ENCODE measurements at regions not wholly inside any gene's neighbourhood (a gene's known extent, or its start where the extent isn't known, plus 50 kb on each side); places are given as distances from the start of the nearest gene placed in this dataset.

DNA sequence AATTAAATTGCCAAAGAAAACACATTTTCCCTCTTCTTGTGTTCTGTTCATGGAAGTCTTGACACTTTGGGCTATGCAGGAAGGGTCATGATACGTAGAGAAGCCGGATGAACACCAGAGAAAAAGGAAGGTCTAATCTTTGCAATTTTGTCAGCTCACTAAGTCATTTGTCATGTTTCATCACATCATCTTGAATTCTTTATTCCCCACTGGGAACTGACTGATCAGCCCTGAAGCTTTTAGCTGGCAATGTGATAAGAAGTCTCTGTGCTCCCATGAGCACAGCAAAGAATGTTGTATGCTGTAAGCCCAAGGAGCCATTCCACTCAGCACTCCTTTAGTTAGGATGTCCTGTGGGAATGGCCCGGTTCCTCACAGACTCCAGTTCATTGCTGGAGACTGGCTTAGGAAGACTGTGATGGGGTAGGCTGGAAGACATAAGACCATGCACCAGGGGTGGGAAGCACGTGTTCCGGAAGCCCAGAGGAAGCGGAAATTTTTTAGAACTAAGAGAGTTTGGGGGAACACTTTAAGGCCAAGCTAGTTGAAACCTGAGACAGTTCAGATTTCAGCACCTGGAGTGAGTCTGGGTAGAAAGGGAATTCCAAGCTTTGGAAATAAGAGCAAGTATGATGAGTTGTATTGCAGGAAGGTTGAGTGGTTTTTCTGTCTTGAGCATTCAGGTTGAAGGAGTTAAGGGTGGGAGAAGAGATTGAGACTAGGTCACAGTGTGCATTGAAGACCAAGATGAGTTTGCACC lies 306.7 kb upstream of the MTNR1B start:
- TF ChIP-seq CTCF (IDR thresholded peaks at IDR 0.05), result no peak
- no peak for TF ChIP-seq EZH2phosphoT487 (IDR thresholded peaks at IDR 0.05)
